ENCODE measurements at regions not wholly inside any gene's neighbourhood (a gene's known extent, or its start where the extent isn't known, plus 50 kb on each side); places are given as distances from the start of the nearest gene placed in this dataset.

- BruUV-seq (replicated peaks) = no TSS peak
- peak overlapping the region; percentile 0 for H3K27ac Mint-ChIP-seq (ENCODE audit: unreplicated experiment)
- intact Hi-C loops (cut with micrococcal nuclease; ENCODE audit: unreplicated experiment) = loop anchor here (10.0 kb wide), 1 partner anchor 65 kb away; no protein-coding TSS in a partner anchor
- H3K9me3 Mint-ChIP-seq (ENCODE audit: low read depth, unreplicated experiment) = no peaks in the 10 kb centered on the region
- no peak for TF ChIP-seq CTCF (IDR thresholded peaks at IDR 0.05; ENCODE audit: unreplicated experiment)
- peaks cover 52% of the 10 kb centered on the region for H3K27me3 Mint-ChIP-seq (ENCODE audit: unreplicated experiment)
- peaks cover 15% of the 10 kb centered on the region for H3K4me1 Mint-ChIP-seq (ENCODE audit: low read depth, unreplicated experiment)
- peaks cover 9% of the 10 kb centered on the region for H3K36me3 Mint-ChIP-seq (ENCODE audit: insufficient read depth, unreplicated experiment)
- DNase-seq = no peak
- CTCF ChIA-PET = no interaction called here
- H3K4me3 Mint-ChIP-seq (ENCODE audit: low read depth, unreplicated experiment) = no peak overlapping the region
Observed at GRCh38 chr1:147089457-147089856, 82.8 kb downstream of the PRKAB2 start.

GRCh38 chr1:147086129-147086528, 86.1 kb downstream of the PRKAB2 start:
- CTCF ChIA-PET = no interaction called here
- Mint-ChIP-seq H3K4me3 (ENCODE audit: low read depth, unreplicated experiment) (no peak overlapping the region), H3K36me3 (ENCODE audit: insufficient read depth, unreplicated experiment) (peaks cover 12% of the 10 kb centered on the region), H3K4me1 (ENCODE audit: low read depth, unreplicated experiment) (peaks cover 16% of the 10 kb centered on the region), H3K9me3 (ENCODE audit: low read depth, unreplicated experiment) (no peaks in the 10 kb centered on the region), H3K27ac (ENCODE audit: unreplicated experiment) (no peak overlapping the region), H3K27me3 (ENCODE audit: unreplicated experiment) (peaks cover 71% of the 10 kb centered on the region)
- no peak for DNase-seq
- TF ChIP-seq CTCF (IDR thresholded peaks at IDR 0.05; ENCODE audit: unreplicated experiment) = no peak
- intact Hi-C loops (cut with micrococcal nuclease; ENCODE audit: unreplicated experiment) = loop anchor here (10.0 kb wide), 1 partner anchor 61 kb away; no protein-coding TSS in a partner anchor
- no TSS peak for BruUV-seq (replicated peaks)

- H3K27me3 Mint-ChIP-seq (ENCODE audit: unreplicated experiment) = peaks cover 77% of the 10 kb centered on the region
- TSS peak; percentile 98 for BruUV-seq (replicated peaks)
- TF ChIP-seq CTCF (IDR thresholded peaks at IDR 0.05; ENCODE audit: unreplicated experiment) = no peak
- H3K9me3 Mint-ChIP-seq (ENCODE audit: low read depth, unreplicated experiment) = peaks cover 2% of the 10 kb centered on the region
- H3K27ac Mint-ChIP-seq (ENCODE audit: unreplicated experiment) = peak overlapping the region; percentile 97
- CTCF ChIA-PET = interaction anchor here (0.5 kb wide), 1 partner anchor 886 kb away, joined by 6 read pairs; no protein-coding TSS in a partner anchor
- peak; percentile 70 for DNase-seq
- peaks cover 12% of the 10 kb centered on the region for H3K36me3 Mint-ChIP-seq (ENCODE audit: insufficient read depth, unreplicated experiment)
- H3K4me1 Mint-ChIP-seq (ENCODE audit: low read depth, unreplicated experiment) = peaks cover 12% of the 10 kb centered on the region
- intact Hi-C loops (cut with micrococcal nuclease; ENCODE audit: unreplicated experiment) = loop anchor here (5.0 to 10.0 kb wide), 2 partner anchors 60 to 88 kb away; partner anchors contain the start of gene PRKAB2
- peak overlapping the region; percentile 77 for H3K4me3 Mint-ChIP-seq (ENCODE audit: low read depth, unreplicated experiment)
Observed at GRCh38 chr1:147084273-147085096, 87.8 kb downstream of the PRKAB2 start.

GRCh38 chr1:147083919-147084272, 88.4 kb downstream of the PRKAB2 start:
- peaks cover 8% of the 10 kb centered on the region for H3K4me1 Mint-ChIP-seq (ENCODE audit: low read depth, unreplicated experiment)
- no peak for DNase-seq
- CTCF ChIA-PET = no interaction called here
- intact Hi-C loops (cut with micrococcal nuclease; ENCODE audit: unreplicated experiment) = loop anchor here (5.0 to 10.0 kb wide), 2 partner anchors 59 to 88 kb away; partner anchors contain the start of gene PRKAB2
- TF ChIP-seq CTCF (IDR thresholded peaks at IDR 0.05; ENCODE audit: unreplicated experiment) = no peak
- H3K4me3 Mint-ChIP-seq (ENCODE audit: low read depth, unreplicated experiment) = peak overlapping the region; percentile 77
- peaks cover 3% of the 10 kb centered on the region for H3K9me3 Mint-ChIP-seq (ENCODE audit: low read depth, unreplicated experiment)
- peak overlapping the region; percentile 97 for H3K27ac Mint-ChIP-seq (ENCODE audit: unreplicated experiment)
- no TSS peak for BruUV-seq (replicated peaks)
- peaks cover 12% of the 10 kb centered on the region for H3K36me3 Mint-ChIP-seq (ENCODE audit: insufficient read depth, unreplicated experiment)
- peaks cover 77% of the 10 kb centered on the region for H3K27me3 Mint-ChIP-seq (ENCODE audit: unreplicated experiment)
